ENCODE measurements at regions not wholly inside any gene's neighbourhood (a gene's known extent, or its start where the extent isn't known, plus 50 kb on each side); places are given as distances from the start of the nearest gene placed in this dataset.

DNA sequence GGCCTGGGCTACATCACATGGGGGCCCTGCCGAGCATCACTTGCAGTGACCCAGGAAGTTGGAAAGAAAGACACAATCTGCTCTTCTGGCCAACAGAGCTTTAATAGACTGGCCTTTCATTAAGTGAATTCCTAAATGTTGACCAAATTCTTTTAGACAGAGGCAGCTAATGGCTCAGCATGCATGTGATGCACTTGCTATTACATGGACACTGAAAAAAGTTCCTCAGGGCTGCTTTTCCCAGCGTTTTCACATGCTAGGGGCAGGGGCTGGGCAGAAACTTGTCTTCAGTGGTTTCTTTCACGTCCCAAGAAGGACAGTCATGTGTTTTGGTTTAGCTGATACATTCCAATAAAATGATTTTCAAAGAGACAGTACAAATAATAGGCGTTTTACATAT lies 651.0 kb upstream of the SLC35B3 start:
- H2BK12ac ChIP-seq (ENCODE audit: insufficient read length, low read depth, low read length) = no peak overlapping the region
- H3K14ac ChIP-seq (ENCODE audit: insufficient read depth, low read length) = no peak overlapping the region
- TF ChIP-seq, protein P1, sequence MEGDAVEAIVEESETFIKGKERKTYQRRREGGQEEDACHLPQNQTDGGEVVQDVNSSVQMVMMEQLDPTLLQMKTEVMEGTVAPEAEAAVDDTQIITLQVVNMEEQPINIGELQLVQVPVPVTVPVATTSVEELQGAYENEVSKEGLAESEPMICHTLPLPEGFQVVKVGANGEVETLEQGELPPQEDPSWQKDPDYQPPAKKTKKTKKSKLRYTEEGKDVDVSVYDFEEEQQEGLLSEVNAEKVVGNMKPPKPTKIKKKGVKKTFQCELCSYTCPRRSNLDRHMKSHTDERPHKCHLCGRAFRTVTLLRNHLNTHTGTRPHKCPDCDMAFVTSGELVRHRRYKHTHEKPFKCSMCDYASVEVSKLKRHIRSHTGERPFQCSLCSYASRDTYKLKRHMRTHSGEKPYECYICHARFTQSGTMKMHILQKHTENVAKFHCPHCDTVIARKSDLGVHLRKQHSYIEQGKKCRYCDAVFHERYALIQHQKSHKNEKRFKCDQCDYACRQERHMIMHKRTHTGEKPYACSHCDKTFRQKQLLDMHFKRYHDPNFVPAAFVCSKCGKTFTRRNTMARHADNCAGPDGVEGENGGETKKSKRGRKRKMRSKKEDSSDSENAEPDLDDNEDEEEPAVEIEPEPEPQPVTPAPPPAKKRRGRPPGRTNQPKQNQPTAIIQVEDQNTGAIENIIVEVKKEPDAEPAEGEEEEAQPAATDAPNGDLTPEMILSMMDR (conservative IDR thresholded peaks at IDR 0.05) = no peak
- no peak overlapping the region for H3K4me2 ChIP-seq (ENCODE audit: insufficient read depth, insufficient read length, low read length)
- no peak overlapping the region for H2AFZ ChIP-seq (ENCODE audit: low read length)
- H3K23ac ChIP-seq (ENCODE audit: insufficient read length, low read depth, low read length) = no peak overlapping the region
- no peaks in the 10 kb centered on the region for H3K27me3 Mint-ChIP-seq (ENCODE audit: low read depth)
- H3K18ac ChIP-seq (ENCODE audit: insufficient read length, low read depth, low read length) = no peak overlapping the region
- no peak for DNase-seq
- H3K9ac ChIP-seq (ENCODE audit: extremely low read depth, insufficient read length, low read length) = no peak overlapping the region
- no peak overlapping the region for H4K91ac ChIP-seq (ENCODE audit: insufficient read length, low read depth, low read length)
- H3K4me3 Mint-ChIP-seq = no peak overlapping the region
- no peaks in the 10 kb centered on the region for H3K27me3 ChIP-seq (ENCODE audit: insufficient read depth, low read length)
- H3K9me3 Mint-ChIP-seq = no peaks in the 10 kb centered on the region
- H3K36me3 Mint-ChIP-seq (ENCODE audit: insufficient read depth in 1 of 3, low read depth in 3 of 3) = no peaks in the 10 kb centered on the region
- H3K4ac ChIP-seq (ENCODE audit: low read depth, low read length) = no peak overlapping the region
- no peak overlapping the region for H3T11ph ChIP-seq (ENCODE audit: low read length)
- no peaks in the 10 kb centered on the region for H3K9me3 ChIP-seq (ENCODE audit: control insufficient read depth, low read depth, low read length)
- H2AK5ac ChIP-seq (ENCODE audit: insufficient read length, low read length) = no peak overlapping the region
- H3K56ac ChIP-seq (ENCODE audit: insufficient read length, low read depth, low read length) = no peak overlapping the region
- H3K23me2 ChIP-seq (ENCODE audit: insufficient read length, low read depth, low read length, poor library complexity, severe bottlenecking) = no peaks in the 10 kb centered on the region
- H4K5ac ChIP-seq (ENCODE audit: insufficient read length, low read depth, low read length) = no peak overlapping the region
- H3K27ac Mint-ChIP-seq = peak overlapping the region in 1 of 3 experiments; percentile 17; a peak in 1 of 7 replicates
- peaks cover 13 to 18% of the 10 kb centered on the region in 2 experiments for H3K4me1 Mint-ChIP-seq
- no peaks in the 10 kb centered on the region for H3K79me2 ChIP-seq (ENCODE audit: insufficient read depth, low read length)
- no CpG with 5 or more reads among the region's 4 CpGs for WGBS (ENCODE audit: extremely low coverage, insufficient read length, low lambda C conversion rate)
- no peak overlapping the region for H2BK20ac ChIP-seq (ENCODE audit: low read depth, low read length, poor library complexity, severe bottlenecking)
- H4K8ac ChIP-seq (replicated peaks; ENCODE audit: insufficient read length, low read depth, low read length) = no peak overlapping the region
- no peak overlapping the region for H2BK15ac ChIP-seq (ENCODE audit: low read depth, low read length)
- no peaks in the 10 kb centered on the region for H3K79me1 ChIP-seq (ENCODE audit: insufficient read depth, low read depth, low read length, poor library complexity, severe bottlenecking)
- H2BK120ac ChIP-seq (ENCODE audit: low read depth, low read length, poor library complexity, severe bottlenecking) = no peak overlapping the region
- no peak overlapping the region for H2BK5ac ChIP-seq (ENCODE audit: insufficient read length, low read length)
- no peaks in the 10 kb centered on the region for H3K4me1 ChIP-seq (ENCODE audit: insufficient read depth, low read length)
- H4K20me1 ChIP-seq (ENCODE audit: control insufficient read depth, insufficient read depth, insufficient read length) = no peaks in the 10 kb centered on the region
- H3K27ac ChIP-seq (ENCODE audit: insufficient read length, low read depth, low read length) = no peak overlapping the region

Data from H9 (cell line).